OCI-LY7 (cell line): ENCODE measurements at regions not wholly inside any gene's neighbourhood (a gene's known extent, or its start where the extent isn't known, plus 50 kb on each side); places are given as distances from the start of the nearest gene placed in this dataset.

Source experiments
- CTCF ChIP-seq: fragments of 200-600 bp; sonication (generic); conservative IDR thresholded peaks from 2 replicates; pipeline ENCODE4 v1.5.1; 2014; ENCODE audit warnings: mild to moderate bottlenecking, antibody characterized with exemption, low read length, moderate library complexity, mixed read lengths
- EZH2phosphoT487 ChIP-seq: fragments of 200-600 bp; sonication (generic); IDR thresholded peaks from 2 replicates; pipeline ENCODE4 v1.6.1; 2018; ENCODE audit warnings: low read depth, borderline replicate concordance, mild to moderate bottlenecking, mixed run types, antibody characterized with exemption, low read length, moderate library complexity, mixed read lengths

- no peak for TF ChIP-seq CTCF
- TF ChIP-seq EZH2phosphoT487 = no peak
Observed at GRCh38 chr10:64097391-64098122, 576.4 kb downstream of the REEP3 start.
